H1 (cell line): ENCODE measurements at regions not wholly inside any gene's neighbourhood (a gene's known extent, or its start where the extent isn't known, plus 50 kb on each side); places are given as distances from the start of the nearest gene placed in this dataset.

Experiments
- CTCF ChIA-PET: fragments of 300-600 bp; sonication (Branson Sonifier 250); formaldehyde crosslinking; loops from one replicate; lab custom pipeline; 2021; ENCODE audit not compliant: partially characterized antibody; lab: Charles Lee
- POLR2A ChIA-PET: fragments of 300-600 bp; sonication (Branson Sonifier 250); formaldehyde crosslinking; loops from one replicate; lab custom pipeline; 2021; ENCODE audit warnings: inconsistent platforms; ENCODE audit not compliant: partially characterized antibody; lab: Charles Lee
- DNase-seq, 2 experiments: peaks; one replicate each; pipeline versions ENCODE4 v3.0.0 to v3.0.0-alpha.2; 2010 to 2022; ENCODE audit warnings: low spot score in 2 of 2, low read depth in 1 of 2, mixed read lengths in 1 of 2
- FAIRE-seq: peaks from 2 replicates; lab custom pipeline; 2011; peaks lifted over from hg19 to GRCh38; lab: Jason Lieb, UNC
- H2AFZ ChIP-seq: 2 replicates; pipeline ENCODE4 v1.8.1; 2012; ENCODE audit warnings: low read length, inconsistent platforms
- H2AK5ac ChIP-seq: 2 replicates; pipeline ENCODE4 v1.6.1; 2013; ENCODE audit warnings: low read depth, low read length
- H2BK120ac ChIP-seq: replicated peaks from 2 replicates; pipeline ENCODE3; 2013; ENCODE audit warnings: low read depth, low read length, inconsistent platforms
- H2BK12ac ChIP-seq: 2 replicates; pipeline ENCODE4 v1.6.1; 2013; ENCODE audit warnings: low read depth, low read length
- H2BK15ac ChIP-seq: 2 replicates; pipeline ENCODE4 v1.6.1; 2013; ENCODE audit warnings: low read length
- H2BK20ac ChIP-seq: 2 replicates; pipeline ENCODE4 v1.6.1; 2013; ENCODE audit warnings: low read length
- H2BK5ac ChIP-seq: 2 replicates; pipeline ENCODE4 v1.6.1; 2013; ENCODE audit warnings: low read depth, low read length
- H3K14ac ChIP-seq: 2 replicates; pipeline ENCODE4 v1.6.1; 2013; ENCODE audit warnings: inconsistent platforms; ENCODE audit not compliant: insufficient read length
- H3K18ac ChIP-seq: 2 replicates; pipeline ENCODE4 v1.6.1; 2013; ENCODE audit warnings: low read length; ENCODE audit errors: extremely low read depth
- H3K23ac ChIP-seq: 2 replicates; pipeline ENCODE4 v1.6.1; 2013; ENCODE audit warnings: inconsistent platforms; ENCODE audit not compliant: insufficient read length
- H3K23me2 ChIP-seq: 2 replicates; pipeline ENCODE4 v1.6.1; 2013; ENCODE audit warnings: low read depth, low read length
- H3K27ac ChIP-seq: 2 replicates; pipeline ENCODE4 v1.6.1; 2011; ENCODE audit warnings: low read depth, low read length, inconsistent platforms
- H3K27me3 ChIP-seq, 4 experiments: replicated peaks in 1 of 4; 1 replicate in 1 of 4; 2 replicates in 3 of 4; pipeline versions ENCODE4 v1.6.1 to v1.8.1; 2011 to 2013; ENCODE audit warnings: low read length in 3 of 4, mild to moderate bottlenecking in 3 of 4, inconsistent platforms in 2 of 4, mixed read lengths in 2 of 4, moderate library complexity in 1 of 4; ENCODE audit not compliant: control insufficient read depth in 3 of 4, insufficient read depth in 3 of 4; ENCODE audit errors: extremely low read depth in 1 of 4
- H3K36me3 ChIP-seq, 4 experiments: 2 replicates each; pipeline versions ENCODE4 v1.6.1 to v1.8.1; 2011 to 2013; ENCODE audit warnings: mild to moderate bottlenecking in 4 of 4, low read length in 3 of 4, moderate library complexity in 2 of 4, control low read depth in 1 of 4, inconsistent platforms in 1 of 4; ENCODE audit not compliant: insufficient read depth in 4 of 4, control insufficient read depth in 2 of 4
- H3K4ac ChIP-seq: replicated peaks from 2 replicates; pipeline ENCODE3; 2013; ENCODE audit warnings: low read length, low read depth, mixed read lengths, inconsistent platforms; ENCODE audit not compliant: insufficient read length
- H3K4me1 ChIP-seq, 4 experiments: replicated peaks in 1 of 4; 1 replicate in 1 of 4; 2 replicates in 3 of 4; pipeline versions ENCODE4 v1.6.1 to v1.8.1; 2011 to 2013; ENCODE audit warnings: low read length in 3 of 4, inconsistent platforms in 2 of 4, mixed read lengths in 1 of 4; ENCODE audit not compliant: insufficient read depth in 4 of 4, control insufficient read depth in 3 of 4
- H3K4me2 ChIP-seq, 2 experiments: 2 replicates each; pipeline versions ENCODE4 v1.6.1 to v1.8.1; 2011 to 2013; ENCODE audit warnings: low read depth in 2 of 2, low read length in 2 of 2, control low read depth in 1 of 2, inconsistent platforms in 1 of 2, mild to moderate bottlenecking in 1 of 2; ENCODE audit not compliant: insufficient read depth in 1 of 2
- H3K4me3 ChIP-seq, 4 experiments: fragments of 200-600, 300-600 bp in 1 of 4; sonication (generic), shearing (Covaris generic), sonication (Bioruptor Twin) in 1 of 4; 2 replicates each; pipeline versions ENCODE4 v1.5.1 to v1.8.1; 2011 to 2016; ENCODE audit warnings: low read length in 4 of 4, low read depth in 3 of 4, control low read depth in 2 of 4, inconsistent platforms in 2 of 4, mild to moderate bottlenecking in 2 of 4, mixed read lengths in 1 of 4, moderate library complexity in 1 of 4; ENCODE audit not compliant: insufficient read depth in 2 of 4; ENCODE audit errors: extremely low read depth in 1 of 4
- H3K56ac ChIP-seq: replicated peaks from 2 replicates; pipeline ENCODE3; 2013; ENCODE audit warnings: low read depth, mild to moderate bottlenecking, mixed read lengths, low read length, inconsistent platforms; ENCODE audit not compliant: insufficient read length
- H3K79me1 ChIP-seq: 2 replicates; pipeline ENCODE4 v1.6.1; 2013; ENCODE audit warnings: low read depth, low read length, control low read depth
- H3K79me2 ChIP-seq, 2 experiments: 2 replicates each; pipeline versions ENCODE4 v1.6.1 to v1.8.1; 2012 to 2013; ENCODE audit warnings: low read length in 2 of 2, mild to moderate bottlenecking in 2 of 2, inconsistent platforms in 1 of 2; ENCODE audit not compliant: insufficient read depth in 2 of 2, control insufficient read depth in 1 of 2
- H3K9ac ChIP-seq, 4 experiments: replicated peaks in 1 of 4; 1 replicate in 1 of 4; 2 replicates in 3 of 4; pipeline versions ENCODE4 v1.6.1 to v1.8.1; 2011 to 2013; ENCODE audit warnings: low read depth in 3 of 4, low read length in 3 of 4, control low read depth in 2 of 4, mild to moderate bottlenecking in 2 of 4, moderate library complexity in 2 of 4, inconsistent platforms in 1 of 4; ENCODE audit errors: extremely low read depth in 1 of 4
- H3K9me3 ChIP-seq, 2 experiments: 2 replicates each; pipeline versions ENCODE4 v1.6.1 to v1.8.1; 2012 to 2013; ENCODE audit warnings: mild to moderate bottlenecking in 2 of 2, moderate library complexity in 2 of 2, control low read depth in 1 of 2, inconsistent platforms in 1 of 2, low read depth in 1 of 2, low read length in 1 of 2, mixed read lengths in 1 of 2; ENCODE audit not compliant: insufficient read depth in 2 of 2
- H4K20me1 ChIP-seq, 2 experiments: replicated peaks in 1 of 2; 2 replicates each; pipeline versions ENCODE3 to v1.8.1; 2011 to 2013; ENCODE audit warnings: inconsistent platforms in 2 of 2, low read length in 2 of 2, mild to moderate bottlenecking in 1 of 2; ENCODE audit not compliant: insufficient read depth in 2 of 2, control insufficient read depth in 1 of 2
- H4K5ac ChIP-seq: 2 replicates; pipeline ENCODE4 v1.6.1; 2013; ENCODE audit warnings: low read length, low read depth, mixed read lengths, inconsistent platforms; ENCODE audit not compliant: insufficient read length
- H4K8ac ChIP-seq: 2 replicates; pipeline ENCODE4 v1.8.0; 2013; ENCODE audit warnings: mild to moderate bottlenecking, moderate library complexity, low read length, inconsistent platforms; ENCODE audit not compliant: insufficient read depth; ENCODE audit errors: extremely low read depth
- H4K91ac ChIP-seq: replicated peaks from 2 replicates; pipeline ENCODE3; 2013; ENCODE audit warnings: low read length, mixed read lengths, inconsistent platforms; ENCODE audit not compliant: insufficient read length
- BRCA1 ChIP-seq: IDR thresholded peaks from 2 replicates; pipeline ENCODE4 v1.6.1; 2012; ENCODE audit warnings: low read depth, low read length, improper control_type of control experiment
- EGR1 ChIP-seq: IDR thresholded peaks from 2 replicates; pipeline ENCODE4 v1.6.1; 2011; ENCODE audit warnings: low read depth, low read length, borderline replicate concordance
- EP300 ChIP-seq, 2 experiments: IDR thresholded peaks; 1 replicate in 1 of 2; 2 replicates in 1 of 2; pipeline ENCODE4 v1.6.1; 2011 to 2012; ENCODE audit warnings: low read depth in 2 of 2, low read length in 2 of 2, mild to moderate bottlenecking in 2 of 2, borderline replicate concordance in 1 of 2, inconsistent platforms in 1 of 2, moderate library complexity in 1 of 2
- HDAC2 ChIP-seq, 2 experiments: fragments of 300-600 bp in 1 of 2; sonication (generic) in 1 of 2; IDR thresholded peaks; 2 replicates each; pipeline ENCODE4 v1.6.1; 2011 to 2012; ENCODE audit warnings: low read depth in 2 of 2, low read length in 2 of 2, mild to moderate bottlenecking in 2 of 2, moderate library complexity in 2 of 2, borderline replicate concordance in 1 of 2, inconsistent platforms in 1 of 2
- RAD21 ChIP-seq, 2 experiments: IDR thresholded peaks in 1 of 2; conservative IDR thresholded peaks in 1 of 2; 2 replicates each; pipeline ENCODE4 v1.6.1; 2011; ENCODE audit warnings: low read depth in 2 of 2, low read length in 2 of 2, improper control_type of control experiment in 1 of 2, inconsistent platforms in 1 of 2, mild to moderate bottlenecking in 1 of 2, moderate library complexity in 1 of 2
- SRF ChIP-seq: IDR thresholded peaks from 2 replicates; pipeline ENCODE4 v1.6.1; 2011; ENCODE audit warnings: mild to moderate bottlenecking, low read depth, low read length, moderate library complexity
- WGBS, 2 experiments: shearing (Covaris generic) in 1 of 2; methylation state at CpG; one replicate each; pipeline versions ENCODE4 v1.1.6 to v1.1.7; 2013 to 2015; ENCODE audit warnings: low lambda C conversion rate in 2 of 2, mixed read lengths in 2 of 2, inconsistent platforms in 1 of 2, low coverage in 1 of 2, missing lambda C conversion rate in 1 of 2; ENCODE audit not compliant: insufficient replicate concordance in 2 of 2, insufficient coverage in 1 of 2, insufficient read length in 1 of 2; ENCODE audit errors: extremely low coverage in 1 of 2, missing lambda C conversion rate in 1 of 2; 5-methylcytosine and 5-hydroxymethylcytosine counted together

GRCh38 chr9:13596383-13596970 is 317.0 kb upstream of the MPDZ start:
- Histone ChIP-seq H2BK12ac (no peak overlapping the region), H3K4me1 (peaks cover 0 to 9% (median 2%) of the 10 kb centered on the region in 4 experiments; a peak in 3 of 7 replicates), H3K56ac (no peak overlapping the region), H3K23ac (no peak overlapping the region), H3K9me3 (no peaks in the 10 kb centered on the region), H3K27me3 (no peaks in the 10 kb centered on the region), H3K4ac (no peak overlapping the region), H4K91ac (no peak overlapping the region), H3K79me1 (no peaks in the 10 kb centered on the region), H2BK15ac (no peak overlapping the region), H3K4me2 (peak overlapping the region in 1 of 2 experiments; percentile 39; a peak in 1 of 4 replicates), H3K23me2 (no peaks in the 10 kb centered on the region), H2AK5ac (no peak overlapping the region), H2BK120ac (no peak overlapping the region), H3K27ac (0 out of 2 replicates have a peak overlapping the region, but pooled peaks have one; percentile 6), H3K4me3 (peak overlapping the region in 1 of 4 experiments; percentile 11; a peak in 1 of 8 replicates), H3K18ac (no peak overlapping the region), H3K79me2 (no peaks in the 10 kb centered on the region), H2AFZ (no peak overlapping the region), H2BK5ac (peak overlapping the region; percentile 61; the same call in 1 of the 2 replicates), H3K9ac (no peak overlapping the region), H3K36me3 (no peaks in the 10 kb centered on the region), H4K8ac (no peak overlapping the region), H2BK20ac (no peak overlapping the region), H3K14ac (no peak overlapping the region), H4K20me1 (no peaks in the 10 kb centered on the region), H4K5ac (no peak overlapping the region)
- ChIA-PET POLR2A (interaction anchor here (0.6 kb wide), 1 partner anchor 67 kb away, joined by 3 read pairs; no protein-coding TSS in a partner anchor), CTCF (interaction anchor here (0.6 to 1.4 kb wide), 2 partner anchors 28 to 92 kb away, joined by 3 read pairs; no protein-coding TSS in a partner anchor)
- DNase-seq (peak in 1 of 2 experiments; percentile 25), FAIRE-seq (peak; percentile 13)
- WGBS, 2 experiments = 23% methylated on average over 4 of the region's 4 CpGs; no CpG with 5 or more reads in 1 of the 2 experiments
- TF ChIP-seq SRF (no peak), EGR1 (no peak), EP300 (IDR thresholded peaks at IDR 0.05; ENCODE audit: borderline replicate concordance in 1 of 2, low read depth in 2 of 2, low read length in 2 of 2) (peak in 1 of 2 experiments; percentile 8; a peak in 1 of 3 replicates), RAD21 (IDR thresholded peaks at IDR 0.05 in 1 of 2, conservative IDR thresholded peaks at IDR 0.05 in 1 of 2; ENCODE audit: low read depth in 2 of 2, low read length in 2 of 2) (peak; percentile 21 to 39; a peak in 2 of 4 replicates), BRCA1 (no peak), HDAC2 (IDR thresholded peaks at IDR 0.05; ENCODE audit: borderline replicate concordance in 1 of 2, low read depth in 2 of 2, low read length in 2 of 2) (peak in 1 of 2 experiments; percentile 5; a peak in 1 of 4 replicates)
